Muscle of back (tissue), 3 donors: ENCODE measurements at regions not wholly inside any gene's neighbourhood (a gene's known extent, or its start where the extent isn't known, plus 50 kb on each side); places are given as distances from the start of the nearest gene placed in this dataset.

ENCODE experiments used
- DNase-seq, 3 donors: peaks; one replicate each; pipeline versions ENCODE4 v3.0.0 to v3.0.0-alpha.2; 2013

- DNase-seq = no peak
Observed at GRCh38 chr1:67991546-67991945, 58.9 kb downstream of the DIRAS3 start.

- DNase-seq = no peak
Observed at GRCh38 chr1:67988066-67988465, 62.4 kb downstream of the DIRAS3 start.

GRCh38 chr1:67987046-67987799 is 63.2 kb downstream of the DIRAS3 start:
- DNase-seq = peak in 2 of 3 donors; percentile 4 to 87

GRCh38 chr1:67983867-67984266 is 66.6 kb downstream of the DIRAS3 start:
- no peak for DNase-seq

- no peak for DNase-seq
Observed at GRCh38 chr1:67980028-67980427, 70.4 kb downstream of the DIRAS3 start.

- DNase-seq = no peak
Observed at GRCh38 chr1:67979532-67979931, 70.9 kb downstream of the DIRAS3 start.

- peak in 2 of 3 donors; percentile 14 to 74 for DNase-seq
Observed at GRCh38 chr1:67978890-67979516, 71.4 kb downstream of the DIRAS3 start.

GRCh38 chr1:67977756-67978155 is 72.7 kb downstream of the DIRAS3 start:
- DNase-seq = peak; percentile 24 to 63 (median 30)

- DNase-seq = no peak
Observed at GRCh38 chr1:67973051-67973450, 77.4 kb downstream of the DIRAS3 start.

GRCh38 chr1:67970088-67970487 is 80.3 kb downstream of the DIRAS3 start:
- DNase-seq = peak in 1 of 3 donors; percentile 88

GRCh38 chr1:67969446-67969845 is 81.0 kb downstream of the DIRAS3 start:
- no peak for DNase-seq

GRCh38 chr1:67966666-67967009 is 83.8 kb downstream of the DIRAS3 start:
- DNase-seq = no peak

GRCh38 chr1:67965995-67966665 is 84.3 kb downstream of the DIRAS3 start:
- no peak for DNase-seq

- no peak for DNase-seq
Observed at GRCh38 chr1:67963263-67963662, 87.2 kb downstream of the DIRAS3 start.

GRCh38 chr1:67960766-67961165 is 89.7 kb downstream of the DIRAS3 start:
- no peak for DNase-seq

GRCh38 chr1:67958472-67958871 is 92.0 kb downstream of the DIRAS3 start:
- no peak for DNase-seq

GRCh38 chr1:67957066-67957465 is 93.4 kb downstream of the DIRAS3 start:
- peak; percentile 71 to 92 (median 77) for DNase-seq

GRCh38 chr1:67956116-67956515 is 94.3 kb downstream of the DIRAS3 start:
- peak in 1 of 3 donors; percentile 34 for DNase-seq

- DNase-seq = no peak
Observed at GRCh38 chr1:67955591-67955990, 94.8 kb downstream of the DIRAS3 start.

GRCh38 chr1:67953301-67953700 is 97.1 kb downstream of the DIRAS3 start:
- no peak for DNase-seq

GRCh38 chr1:67952071-67952470 is 98.4 kb downstream of the DIRAS3 start:
- DNase-seq = no peak

- DNase-seq = no peak
Observed at GRCh38 chr1:67951014-67951413, 99.4 kb downstream of the DIRAS3 start.
